HG02970 (cell line): ENCODE measurements at regions not wholly inside any gene's neighbourhood (a gene's known extent, or its start where the extent isn't known, plus 50 kb on each side); places are given as distances from the start of the nearest gene placed in this dataset.

Source experiments
- ATAC-seq: cut with Tn5 transposase; IDR thresholded peaks from one replicate; pipeline ENCODE4 v1.9.1; 2021; ENCODE audit warnings: mild to moderate bottlenecking, moderate library complexity, moderate number of reproducible peaks; ENCODE audit not compliant: unreplicated experiment, low FRiP score

GRCh38 chr10:128747582-128748346 lies 621.5 kb upstream of the MKI67 start:
- no peak for ATAC-seq

GRCh38 chr10:128751284-128751683 lies 625.1 kb upstream of the MKI67 start:
- ATAC-seq: no peak

- ATAC-seq: no peak
These were observed 625.6 kb upstream of the MKI67 start for GRCh38 chr10:128751851-128752250.

- ATAC-seq: no peak
These were observed 633.0 kb upstream of the MKI67 start for GRCh38 chr10:128759174-128759573.

- no peak for ATAC-seq
These were observed 637.4 kb upstream of the MKI67 start for GRCh38 chr10:128763588-128763987.

- ATAC-seq: no peak
These were observed 638.0 kb upstream of the MKI67 start for GRCh38 chr10:128764190-128764589.

- no peak for ATAC-seq
These were observed 640.7 kb upstream of the MKI67 start for GRCh38 chr10:128766915-128767314.

- ATAC-seq: no peak
These were observed 648.8 kb upstream of the MKI67 start for GRCh38 chr10:128774979-128775378.

GRCh38 chr10:128775743-128776142 lies 649.5 kb upstream of the MKI67 start:
- no peak for ATAC-seq

GRCh38 chr10:128776673-128777252 lies 650.5 kb upstream of the MKI67 start:
- no peak for ATAC-seq

- ATAC-seq: no peak
These were observed 651.1 kb upstream of the MKI67 start for GRCh38 chr10:128777342-128777741.

GRCh38 chr10:128779416-128779815 lies 653.2 kb upstream of the MKI67 start:
- no peak for ATAC-seq

- ATAC-seq: no peak
These were observed 654.0 kb upstream of the MKI67 start for GRCh38 chr10:128780156-128780761.

- ATAC-seq: no peak
These were observed 655.4 kb upstream of the MKI67 start for GRCh38 chr10:128781637-128782036.

GRCh38 chr10:128784444-128784843 lies 658.2 kb upstream of the MKI67 start:
- no peak for ATAC-seq

GRCh38 chr10:128792426-128793140 lies 666.4 kb upstream of the MKI67 start:
- ATAC-seq: no peak

GRCh38 chr10:128793726-128794655 lies 667.8 kb upstream of the MKI67 start:
- no peak for ATAC-seq

- ATAC-seq: no peak
These were observed 670.2 kb upstream of the MKI67 start for GRCh38 chr10:128796396-128796912.

- no peak for ATAC-seq
These were observed 665.0 kb upstream of the MGMT start for GRCh38 chr10:128802062-128802461.

- ATAC-seq: no peak
These were observed 663.3 kb upstream of the MGMT start for GRCh38 chr10:128803790-128804189.
